GM12878 (cell line): ENCODE measurements at regions not wholly inside any gene's neighbourhood (a gene's known extent, or its start where the extent isn't known, plus 50 kb on each side); places are given as distances from the start of the nearest gene placed in this dataset.

Experiments used
- BHLHE40 ChIP-seq, 2 experiments: fragments of 450-650 bp in 1 of 2; IDR thresholded peaks; 2 replicates each; pipeline ENCODE4 v1.6.1; 2011 to 2017; ENCODE audit warnings: low read depth in 2 of 2, borderline replicate concordance in 1 of 2, improper control_type of control experiment in 1 of 2, low read length in 1 of 2, mild to moderate bottlenecking in 1 of 2
- NFYA ChIP-seq: IDR thresholded peaks from 2 replicates; pipeline ENCODE4 v1.6.1; 2011; ENCODE audit warnings: low read depth, mild to moderate bottlenecking, low read length, improper control_type of control experiment, borderline replicate concordance
- RCOR1 ChIP-seq: conservative IDR thresholded peaks from 2 replicates; pipeline ENCODE4 v1.6.1; 2012; ENCODE audit warnings: low read depth, low read length, improper control_type of control experiment

GRCh38 chr4:174089711-174090110, 193.8 kb downstream of the FBXO8 start:
- no peak for TF ChIP-seq NFYA
- no peak for TF ChIP-seq RCOR1
- TF ChIP-seq BHLHE40 (IDR thresholded peaks at IDR 0.05; ENCODE audit: borderline replicate concordance in 1 of 2, low read depth in 2 of 2, low read length in 1 of 2), result no peak
